ENCODE measurements at regions not wholly inside any gene's neighbourhood (a gene's known extent, or its start where the extent isn't known, plus 50 kb on each side); places are given as distances from the start of the nearest gene placed in this dataset.

- Histone ChIP-seq H3K36me3 (ENCODE audit: insufficient read depth, low read length) (no peaks in the 10 kb centered on the region), H3K4me3 (ENCODE audit: low read depth, low read length, poor library complexity, severe bottlenecking) (no peak overlapping the region), H2AFZ (ENCODE audit: low read length) (no peak overlapping the region), H3K9me2 (ENCODE audit: insufficient read depth, low read length) (no peaks in the 10 kb centered on the region), H3K79me2 (ENCODE audit: insufficient read depth, low read depth, low read length) (no peaks in the 10 kb centered on the region), H3K27ac (ENCODE audit: low read depth, low read length, poor library complexity, severe bottlenecking) (no peak overlapping the region), H3K9me3 (ENCODE audit: low read length) (no peaks in the 10 kb centered on the region), H3K4me1 (ENCODE audit: insufficient read depth, low read length, poor library complexity, severe bottlenecking) (no peaks in the 10 kb centered on the region), H4K20me1 (ENCODE audit: insufficient read depth, low read length) (no peaks in the 10 kb centered on the region), H3K4me2 (ENCODE audit: low read length) (no peak overlapping the region)
- TF ChIP-seq, protein P1, sequence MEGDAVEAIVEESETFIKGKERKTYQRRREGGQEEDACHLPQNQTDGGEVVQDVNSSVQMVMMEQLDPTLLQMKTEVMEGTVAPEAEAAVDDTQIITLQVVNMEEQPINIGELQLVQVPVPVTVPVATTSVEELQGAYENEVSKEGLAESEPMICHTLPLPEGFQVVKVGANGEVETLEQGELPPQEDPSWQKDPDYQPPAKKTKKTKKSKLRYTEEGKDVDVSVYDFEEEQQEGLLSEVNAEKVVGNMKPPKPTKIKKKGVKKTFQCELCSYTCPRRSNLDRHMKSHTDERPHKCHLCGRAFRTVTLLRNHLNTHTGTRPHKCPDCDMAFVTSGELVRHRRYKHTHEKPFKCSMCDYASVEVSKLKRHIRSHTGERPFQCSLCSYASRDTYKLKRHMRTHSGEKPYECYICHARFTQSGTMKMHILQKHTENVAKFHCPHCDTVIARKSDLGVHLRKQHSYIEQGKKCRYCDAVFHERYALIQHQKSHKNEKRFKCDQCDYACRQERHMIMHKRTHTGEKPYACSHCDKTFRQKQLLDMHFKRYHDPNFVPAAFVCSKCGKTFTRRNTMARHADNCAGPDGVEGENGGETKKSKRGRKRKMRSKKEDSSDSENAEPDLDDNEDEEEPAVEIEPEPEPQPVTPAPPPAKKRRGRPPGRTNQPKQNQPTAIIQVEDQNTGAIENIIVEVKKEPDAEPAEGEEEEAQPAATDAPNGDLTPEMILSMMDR (conservative IDR thresholded peaks at IDR 0.05; ENCODE audit: low read length): no peak
- TF ChIP-seq EZH2phosphoT487 (IDR thresholded peaks at IDR 0.05; ENCODE audit: borderline replicate concordance, low read depth, low read length): no peak
- intact Hi-C loops (cut with micrococcal nuclease; ENCODE audit: unreplicated experiment): no loop called here
- no peak for DNase-seq (ENCODE audit: low spot score)
- ChIA-PET CTCF (ENCODE audit: unreplicated experiment) (no interaction called here), POLR2A (no interaction called here)
- BruUV-seq (replicated peaks): no TSS peak
Measured at GRCh38 chr2:155020246-155020645, 321.8 kb downstream of the KCNJ3 start.

DNA sequence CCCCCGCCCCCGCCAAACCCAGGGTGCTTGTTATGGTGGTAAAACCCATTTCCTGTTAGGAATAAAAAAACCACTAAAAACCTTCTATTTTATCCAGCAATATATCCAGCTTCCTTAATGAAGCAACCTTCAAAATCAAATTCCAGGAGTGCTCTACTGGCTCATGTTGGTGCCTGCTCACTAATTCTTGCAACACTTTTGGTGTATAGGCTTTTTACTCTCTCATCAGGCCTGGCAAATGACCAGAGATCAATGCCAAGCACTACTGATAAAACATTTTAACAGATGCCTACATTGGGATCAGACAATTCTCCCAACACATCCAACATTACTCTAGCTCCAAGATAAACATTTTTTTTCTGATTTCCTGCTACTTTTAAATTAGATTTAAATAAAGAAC, 312.4 kb downstream of the KCNJ3 start:
- no peaks in the 10 kb centered on the region for H3K79me2 ChIP-seq (ENCODE audit: insufficient read depth, low read depth, low read length)
- no TSS peak for BruUV-seq (replicated peaks)
- H4K20me1 ChIP-seq (ENCODE audit: insufficient read depth, low read length): no peaks in the 10 kb centered on the region
- ChIA-PET POLR2A (no interaction called here), CTCF (ENCODE audit: unreplicated experiment) (no interaction called here)
- no peaks in the 10 kb centered on the region for H3K9me2 ChIP-seq (ENCODE audit: insufficient read depth, low read length)
- intact Hi-C loops (cut with micrococcal nuclease; ENCODE audit: unreplicated experiment): no loop called here
- no peak overlapping the region for H3K27ac ChIP-seq (ENCODE audit: low read depth, low read length, poor library complexity, severe bottlenecking)
- H3K9me3 ChIP-seq (ENCODE audit: low read length): no peaks in the 10 kb centered on the region
- no peaks in the 10 kb centered on the region for H3K36me3 ChIP-seq (ENCODE audit: insufficient read depth, low read length)
- H2AFZ ChIP-seq (ENCODE audit: low read length): no peak overlapping the region
- no peaks in the 10 kb centered on the region for H3K4me1 ChIP-seq (ENCODE audit: insufficient read depth, low read length, poor library complexity, severe bottlenecking)
- H3K4me3 ChIP-seq (ENCODE audit: low read depth, low read length, poor library complexity, severe bottlenecking): no peak overlapping the region
- H3K4me2 ChIP-seq (ENCODE audit: low read length): no peak overlapping the region
- no peak for DNase-seq (ENCODE audit: low spot score)
- no peak for TF ChIP-seq EZH2phosphoT487 (IDR thresholded peaks at IDR 0.05; ENCODE audit: borderline replicate concordance, low read depth, low read length)
- TF ChIP-seq, protein P1 (conservative IDR thresholded peaks at IDR 0.05; ENCODE audit: low read length): no peak

- H3K4me3 ChIP-seq (ENCODE audit: low read depth, low read length, poor library complexity, severe bottlenecking): no peak overlapping the region
- no peaks in the 10 kb centered on the region for H3K9me2 ChIP-seq (ENCODE audit: insufficient read depth, low read length)
- H3K4me2 ChIP-seq (ENCODE audit: low read length): no peak overlapping the region
- TF ChIP-seq, protein P1 (conservative IDR thresholded peaks at IDR 0.05; ENCODE audit: low read length): no peak
- TF ChIP-seq EZH2phosphoT487 (IDR thresholded peaks at IDR 0.05; ENCODE audit: borderline replicate concordance, low read depth, low read length): no peak
- POLR2A ChIA-PET: interaction anchor here (0.7 kb wide), 2 partner anchors 44 to 917 kb away, joined by 3 read pairs; no protein-coding TSS in a partner anchor
- no peak overlapping the region for H2AFZ ChIP-seq (ENCODE audit: low read length)
- no peaks in the 10 kb centered on the region for H3K79me2 ChIP-seq (ENCODE audit: insufficient read depth, low read depth, low read length)
- no TSS peak for BruUV-seq (replicated peaks)
- H4K20me1 ChIP-seq (ENCODE audit: insufficient read depth, low read length): no peaks in the 10 kb centered on the region
- DNase-seq (ENCODE audit: low spot score): no peak
- intact Hi-C loops (cut with micrococcal nuclease; ENCODE audit: unreplicated experiment): no loop called here
- no peak overlapping the region for H3K27ac ChIP-seq (ENCODE audit: low read depth, low read length, poor library complexity, severe bottlenecking)
- CTCF ChIA-PET (ENCODE audit: unreplicated experiment): no interaction called here
- H3K4me1 ChIP-seq (ENCODE audit: insufficient read depth, low read length, poor library complexity, severe bottlenecking): no peaks in the 10 kb centered on the region
- H3K36me3 ChIP-seq (ENCODE audit: insufficient read depth, low read length): no peaks in the 10 kb centered on the region
- no peaks in the 10 kb centered on the region for H3K9me3 ChIP-seq (ENCODE audit: low read length)
Measured at GRCh38 chr2:154995361-154995760, 296.9 kb downstream of the KCNJ3 start.
